Activated CD4-positive, alpha-beta T cell treated with anti-CD3 and anti-CD28 coated beads, Interleukin-2, amount 10 ng/mL, durations not matched to agents 24 days and 14 days (primary cell): ENCODE measurements at regions not wholly inside any gene's neighbourhood (a gene's known extent, or its start where the extent isn't known, plus 50 kb on each side); places are given as distances from the start of the nearest gene placed in this dataset.

Experiments used
- DNase-seq: peaks from one replicate; pipeline ENCODE4 v3.0.0; 2022
- H3K27ac Mint-ChIP-seq: one replicate; pipeline ENCODE4 v1.8.0; 2022; ENCODE audit warnings: mild to moderate bottlenecking, mixed read lengths
- H3K27me3 Mint-ChIP-seq: one replicate; pipeline ENCODE4 v1.8.0; 2022; ENCODE audit warnings: mixed read lengths
- H3K36me3 Mint-ChIP-seq: one replicate; pipeline ENCODE4 v1.8.0; 2022; ENCODE audit warnings: low read depth, mild to moderate bottlenecking, mixed read lengths
- H3K4me1 Mint-ChIP-seq: one replicate; pipeline ENCODE4 v1.8.0; 2021; ENCODE audit warnings: mixed read lengths
- H3K4me3 Mint-ChIP-seq: one replicate; pipeline ENCODE4 v1.8.0; 2022; ENCODE audit warnings: mild to moderate bottlenecking, moderate library complexity, mixed read lengths
- H3K9me3 Mint-ChIP-seq: one replicate; pipeline ENCODE4 v1.8.0; 2021; ENCODE audit warnings: mixed read lengths
- intact Hi-C: fragments of 100-400 bp; cut with micrococcal nuclease; formaldehyde crosslinking; loops from one replicate; pipeline ENCODE4 v1.15.1; 2023

- intact Hi-C loops = no loop called here
- Mint-ChIP-seq H3K4me3 (no peak overlapping the region), H3K27ac (no peak overlapping the region), H3K9me3 (peaks cover 4% of the 10 kb centered on the region), H3K36me3 (no peaks in the 10 kb centered on the region), H3K27me3 (no peaks in the 10 kb centered on the region), H3K4me1 (no peaks in the 10 kb centered on the region)
- no peak for DNase-seq
Observed at GRCh38 chr11:80186692-80187091, 745.9 kb upstream of the TENM4 start.

GRCh38 chr11:80182901-80183300, 742.1 kb upstream of the TENM4 start:
- Mint-ChIP-seq H3K4me3 (no peak overlapping the region), H3K27ac (no peak overlapping the region), H3K4me1 (no peaks in the 10 kb centered on the region), H3K9me3 (peaks cover 10% of the 10 kb centered on the region), H3K27me3 (no peaks in the 10 kb centered on the region), H3K36me3 (no peaks in the 10 kb centered on the region)
- no peak for DNase-seq
- intact Hi-C loops = no loop called here

DNA sequence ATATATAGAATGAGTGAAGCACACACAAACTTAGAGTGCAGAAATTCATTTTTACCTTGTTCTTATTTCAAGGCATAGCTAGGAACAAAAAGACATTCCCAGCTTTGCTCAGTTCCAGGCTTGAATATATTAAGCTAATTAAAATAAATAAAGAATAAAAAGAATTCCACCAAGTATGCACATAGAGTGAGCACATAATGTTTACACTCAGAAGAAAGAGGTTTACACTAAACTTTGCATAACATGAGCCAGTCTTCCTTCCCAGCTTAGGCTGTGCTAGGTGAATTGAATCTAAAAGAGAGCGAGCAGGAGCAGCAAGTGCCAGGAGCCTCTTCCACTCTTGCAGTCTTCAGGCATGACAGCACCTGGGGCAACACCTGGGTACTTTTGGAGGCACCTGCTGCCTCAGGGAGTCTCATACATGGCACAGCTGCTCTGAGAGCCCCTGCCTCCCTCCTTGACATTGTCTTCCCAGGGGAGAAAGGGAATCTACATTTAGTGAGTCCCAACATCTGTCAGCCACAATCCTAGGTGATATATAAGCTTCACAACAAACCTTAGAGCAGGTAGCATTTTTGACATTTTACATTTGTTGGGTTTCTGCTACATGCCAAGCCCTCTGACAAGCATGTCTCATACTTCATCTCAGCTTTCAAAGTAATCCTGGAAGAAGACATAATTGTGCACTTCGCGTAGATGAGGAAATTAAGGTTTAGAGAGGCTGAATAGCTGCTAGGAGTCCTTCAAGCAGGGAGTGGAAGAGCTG, 732.7 kb upstream of the TENM4 start:
- Mint-ChIP-seq H3K9me3 (no peaks in the 10 kb centered on the region), H3K36me3 (no peaks in the 10 kb centered on the region)
- intact Hi-C loops = no loop called here

GRCh38 chr11:80168796-80169195, 728.0 kb upstream of the TENM4 start:
- no peak overlapping the region for H3K4me3 Mint-ChIP-seq
- no peaks in the 10 kb centered on the region for H3K9me3 Mint-ChIP-seq
- intact Hi-C loops = no loop called here
- no peaks in the 10 kb centered on the region for H3K27me3 Mint-ChIP-seq
- H3K36me3 Mint-ChIP-seq = no peaks in the 10 kb centered on the region
- no peaks in the 10 kb centered on the region for H3K4me1 Mint-ChIP-seq
- DNase-seq = no peak
- H3K27ac Mint-ChIP-seq = no peak overlapping the region

More for the DNA sequence above, 732.7 kb upstream of the TENM4 start:
- H3K4me3 Mint-ChIP-seq = no peak overlapping the region
- no peak for DNase-seq
- H3K4me1 Mint-ChIP-seq = no peaks in the 10 kb centered on the region
- no peak overlapping the region for H3K27ac Mint-ChIP-seq
- H3K27me3 Mint-ChIP-seq = no peaks in the 10 kb centered on the region

DNA sequence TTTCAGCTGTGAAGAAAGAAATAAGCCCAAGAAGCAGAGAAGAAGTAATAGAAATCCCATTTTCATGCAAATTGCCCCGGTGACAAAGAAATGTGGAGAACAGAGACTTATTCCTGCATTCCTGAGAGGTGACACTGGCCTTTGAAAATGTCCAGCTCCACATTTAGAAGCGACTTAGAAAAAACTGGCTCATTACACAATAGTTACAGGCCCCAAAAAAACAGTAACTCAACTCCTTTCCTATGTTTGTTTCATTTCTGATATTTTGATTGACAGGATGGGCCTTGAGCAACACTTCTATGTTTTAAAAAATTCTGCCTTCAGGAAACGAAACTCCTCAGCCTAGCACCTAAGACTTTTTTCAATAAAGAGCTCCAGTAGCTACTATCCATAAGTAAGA, 726.9 kb upstream of the TENM4 start:
- Mint-ChIP-seq H3K9me3 (no peaks in the 10 kb centered on the region), H3K4me1 (no peaks in the 10 kb centered on the region), H3K4me3 (no peak overlapping the region), H3K36me3 (no peaks in the 10 kb centered on the region), H3K27ac (no peak overlapping the region), H3K27me3 (no peaks in the 10 kb centered on the region)
- no peak for DNase-seq
- intact Hi-C loops = no loop called here

GRCh38 chr11:80165744-80166143, 724.9 kb upstream of the TENM4 start:
- no peaks in the 10 kb centered on the region for H3K9me3 Mint-ChIP-seq
- no peaks in the 10 kb centered on the region for H3K27me3 Mint-ChIP-seq
- H3K36me3 Mint-ChIP-seq = no peaks in the 10 kb centered on the region
- H3K27ac Mint-ChIP-seq = no peak overlapping the region
- DNase-seq = no peak
- no peak overlapping the region for H3K4me3 Mint-ChIP-seq
- no peaks in the 10 kb centered on the region for H3K4me1 Mint-ChIP-seq
- intact Hi-C loops = no loop called here

- Mint-ChIP-seq H3K4me3 (no peak overlapping the region), H3K27me3 (no peaks in the 10 kb centered on the region), H3K4me1 (no peaks in the 10 kb centered on the region), H3K9me3 (no peaks in the 10 kb centered on the region), H3K36me3 (no peaks in the 10 kb centered on the region), H3K27ac (no peak overlapping the region)
- no peak for DNase-seq
- intact Hi-C loops = no loop called here
Observed at GRCh38 chr11:80163441-80163840, 722.6 kb upstream of the TENM4 start.

DNA sequence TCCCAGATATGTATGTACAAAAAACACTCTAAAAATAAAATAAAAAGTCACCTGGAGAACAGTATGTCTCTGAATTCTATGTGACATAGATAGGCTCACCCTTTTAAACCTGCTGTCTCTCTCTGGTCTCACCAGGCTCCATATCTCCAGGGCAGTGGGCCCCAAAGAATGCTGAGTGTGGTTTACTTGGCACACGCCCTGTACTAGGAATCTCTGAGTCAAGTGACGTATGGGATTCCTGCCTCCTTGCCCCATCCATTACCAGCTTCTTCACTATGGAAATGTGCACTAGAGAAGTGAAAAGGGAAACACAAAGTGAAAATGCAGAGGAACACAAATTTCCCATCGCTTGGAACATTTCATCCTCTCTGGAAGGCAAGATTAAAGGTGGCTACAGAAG, 722.2 kb upstream of the TENM4 start:
- no peaks in the 10 kb centered on the region for H3K36me3 Mint-ChIP-seq
- no peak for DNase-seq
- intact Hi-C loops = no loop called here
- H3K4me1 Mint-ChIP-seq = no peaks in the 10 kb centered on the region
- H3K27me3 Mint-ChIP-seq = no peaks in the 10 kb centered on the region
- H3K9me3 Mint-ChIP-seq = no peaks in the 10 kb centered on the region
- no peak overlapping the region for H3K27ac Mint-ChIP-seq
- H3K4me3 Mint-ChIP-seq = no peak overlapping the region

- H3K27ac Mint-ChIP-seq = no peak overlapping the region
- intact Hi-C loops = no loop called here
- H3K27me3 Mint-ChIP-seq = no peaks in the 10 kb centered on the region
- H3K4me3 Mint-ChIP-seq = no peak overlapping the region
- DNase-seq = no peak
- H3K36me3 Mint-ChIP-seq = no peaks in the 10 kb centered on the region
- H3K9me3 Mint-ChIP-seq = no peaks in the 10 kb centered on the region
- no peaks in the 10 kb centered on the region for H3K4me1 Mint-ChIP-seq
Observed at GRCh38 chr11:80162387-80162786, 721.6 kb upstream of the TENM4 start.

- no peak for DNase-seq
- Mint-ChIP-seq H3K27ac (no peak overlapping the region), H3K27me3 (no peaks in the 10 kb centered on the region), H3K36me3 (no peaks in the 10 kb centered on the region), H3K4me3 (no peak overlapping the region), H3K4me1 (no peaks in the 10 kb centered on the region), H3K9me3 (no peaks in the 10 kb centered on the region)
- intact Hi-C loops = no loop called here
Observed at GRCh38 chr11:80157447-80157846, 716.6 kb upstream of the TENM4 start.

DNA sequence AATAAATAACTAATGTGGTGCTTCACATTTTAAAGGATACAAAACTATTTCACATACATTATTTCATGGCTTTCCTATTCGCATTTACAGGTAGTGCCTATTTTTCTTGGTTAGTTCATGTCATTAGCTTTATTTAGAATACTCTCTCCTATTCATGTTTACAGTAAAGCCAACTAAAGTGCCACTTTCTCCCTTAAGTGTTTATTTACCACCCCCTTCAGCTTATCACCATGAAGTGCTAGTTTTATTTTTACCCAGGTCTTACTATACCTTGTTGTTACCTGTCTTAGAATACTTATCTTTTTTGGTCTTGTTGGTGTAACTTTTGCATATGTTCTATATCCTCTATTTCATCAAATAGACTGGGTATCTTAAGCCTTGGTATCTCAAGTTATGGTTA, 715.2 kb upstream of the TENM4 start:
- H3K4me1 Mint-ChIP-seq = no peaks in the 10 kb centered on the region
- H3K36me3 Mint-ChIP-seq = no peaks in the 10 kb centered on the region
- intact Hi-C loops = no loop called here
- DNase-seq = no peak
- no peaks in the 10 kb centered on the region for H3K9me3 Mint-ChIP-seq
- H3K27me3 Mint-ChIP-seq = no peaks in the 10 kb centered on the region
- H3K4me3 Mint-ChIP-seq = no peak overlapping the region
- H3K27ac Mint-ChIP-seq = no peak overlapping the region

GRCh38 chr11:80155412-80156017, 714.7 kb upstream of the TENM4 start:
- no peak for DNase-seq
- intact Hi-C loops = no loop called here
- no peak overlapping the region for H3K27ac Mint-ChIP-seq
- H3K27me3 Mint-ChIP-seq = no peaks in the 10 kb centered on the region
- H3K9me3 Mint-ChIP-seq = no peaks in the 10 kb centered on the region
- no peak overlapping the region for H3K4me3 Mint-ChIP-seq
- no peaks in the 10 kb centered on the region for H3K36me3 Mint-ChIP-seq
- H3K4me1 Mint-ChIP-seq = no peaks in the 10 kb centered on the region

DNA sequence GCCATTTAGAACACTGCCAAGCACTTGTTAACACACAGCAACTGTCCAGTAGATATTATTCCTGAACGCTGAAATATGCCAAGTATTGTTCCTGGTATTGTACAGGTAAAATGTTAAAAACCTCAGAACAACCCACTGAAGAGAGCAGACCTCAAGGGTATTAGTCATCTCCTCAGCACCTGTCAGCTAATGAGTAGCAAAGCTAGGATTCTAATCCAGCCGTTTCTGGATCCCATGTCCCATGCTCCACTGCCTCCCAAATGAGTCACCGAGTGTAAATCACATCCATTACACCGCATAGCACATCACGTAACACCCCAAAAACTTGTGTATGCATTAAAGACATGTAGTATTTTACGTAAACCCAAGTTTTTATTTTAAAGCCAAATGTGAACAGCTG, 705.4 kb upstream of the TENM4 start:
- Mint-ChIP-seq H3K9me3 (no peaks in the 10 kb centered on the region), H3K4me1 (no peaks in the 10 kb centered on the region), H3K4me3 (no peak overlapping the region), H3K36me3 (no peaks in the 10 kb centered on the region), H3K27me3 (no peaks in the 10 kb centered on the region), H3K27ac (no peak overlapping the region)
- intact Hi-C loops = no loop called here
- no peak for DNase-seq

GRCh38 chr11:80144897-80145594, 704.2 kb upstream of the TENM4 start:
- intact Hi-C loops = no loop called here
- H3K27ac Mint-ChIP-seq = no peak overlapping the region
- H3K4me3 Mint-ChIP-seq = no peak overlapping the region

More at GRCh38 chr11:80144897-80145594, 704.2 kb upstream of the TENM4 start:
- Mint-ChIP-seq H3K4me1 (no peaks in the 10 kb centered on the region), H3K9me3 (no peaks in the 10 kb centered on the region), H3K36me3 (no peaks in the 10 kb centered on the region), H3K27me3 (no peaks in the 10 kb centered on the region)
- no peak for DNase-seq
